ENCODE measurements at regions not wholly inside any gene's neighbourhood (a gene's known extent, or its start where the extent isn't known, plus 50 kb on each side); places are given as distances from the start of the nearest gene placed in this dataset.

DNA sequence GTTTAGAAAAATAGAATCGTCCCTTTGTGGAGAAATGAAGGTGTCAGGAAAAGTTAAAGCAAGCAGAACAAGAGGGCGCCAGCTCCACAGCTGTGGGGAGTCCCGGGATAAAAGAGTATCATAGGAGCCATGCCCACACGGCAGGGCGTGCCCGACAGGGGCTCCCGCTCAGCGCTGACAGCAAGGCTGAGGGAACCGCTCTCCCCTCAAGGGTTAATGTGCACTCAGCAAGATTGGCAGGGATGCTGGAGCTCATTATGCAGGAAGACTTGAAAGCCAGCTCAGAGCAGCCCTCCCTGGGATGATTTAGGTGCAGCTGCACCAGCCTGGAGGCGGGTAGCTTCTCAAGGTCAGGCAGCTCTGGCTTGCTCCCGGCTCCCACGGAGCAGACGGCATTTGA is 500.2 kb downstream of the EIPR1 start:
- intact Hi-C loops (cut with DNase I), result no loop called here
- Histone ChIP-seq H3K27ac (no peak overlapping the region), H3K36me3 (no peaks in the 10 kb centered on the region), H3K27me3 (no peaks in the 10 kb centered on the region), H3K4me3 (no peak overlapping the region), H3K9me3 (no peaks in the 10 kb centered on the region), H3K4me1 (no peaks in the 10 kb centered on the region)
- TF ChIP-seq, protein P1, sequence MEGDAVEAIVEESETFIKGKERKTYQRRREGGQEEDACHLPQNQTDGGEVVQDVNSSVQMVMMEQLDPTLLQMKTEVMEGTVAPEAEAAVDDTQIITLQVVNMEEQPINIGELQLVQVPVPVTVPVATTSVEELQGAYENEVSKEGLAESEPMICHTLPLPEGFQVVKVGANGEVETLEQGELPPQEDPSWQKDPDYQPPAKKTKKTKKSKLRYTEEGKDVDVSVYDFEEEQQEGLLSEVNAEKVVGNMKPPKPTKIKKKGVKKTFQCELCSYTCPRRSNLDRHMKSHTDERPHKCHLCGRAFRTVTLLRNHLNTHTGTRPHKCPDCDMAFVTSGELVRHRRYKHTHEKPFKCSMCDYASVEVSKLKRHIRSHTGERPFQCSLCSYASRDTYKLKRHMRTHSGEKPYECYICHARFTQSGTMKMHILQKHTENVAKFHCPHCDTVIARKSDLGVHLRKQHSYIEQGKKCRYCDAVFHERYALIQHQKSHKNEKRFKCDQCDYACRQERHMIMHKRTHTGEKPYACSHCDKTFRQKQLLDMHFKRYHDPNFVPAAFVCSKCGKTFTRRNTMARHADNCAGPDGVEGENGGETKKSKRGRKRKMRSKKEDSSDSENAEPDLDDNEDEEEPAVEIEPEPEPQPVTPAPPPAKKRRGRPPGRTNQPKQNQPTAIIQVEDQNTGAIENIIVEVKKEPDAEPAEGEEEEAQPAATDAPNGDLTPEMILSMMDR (IDR thresholded peaks at IDR 0.05), result no peak
- ATAC-seq (no peak), DNase-seq (no peak)

DNA sequence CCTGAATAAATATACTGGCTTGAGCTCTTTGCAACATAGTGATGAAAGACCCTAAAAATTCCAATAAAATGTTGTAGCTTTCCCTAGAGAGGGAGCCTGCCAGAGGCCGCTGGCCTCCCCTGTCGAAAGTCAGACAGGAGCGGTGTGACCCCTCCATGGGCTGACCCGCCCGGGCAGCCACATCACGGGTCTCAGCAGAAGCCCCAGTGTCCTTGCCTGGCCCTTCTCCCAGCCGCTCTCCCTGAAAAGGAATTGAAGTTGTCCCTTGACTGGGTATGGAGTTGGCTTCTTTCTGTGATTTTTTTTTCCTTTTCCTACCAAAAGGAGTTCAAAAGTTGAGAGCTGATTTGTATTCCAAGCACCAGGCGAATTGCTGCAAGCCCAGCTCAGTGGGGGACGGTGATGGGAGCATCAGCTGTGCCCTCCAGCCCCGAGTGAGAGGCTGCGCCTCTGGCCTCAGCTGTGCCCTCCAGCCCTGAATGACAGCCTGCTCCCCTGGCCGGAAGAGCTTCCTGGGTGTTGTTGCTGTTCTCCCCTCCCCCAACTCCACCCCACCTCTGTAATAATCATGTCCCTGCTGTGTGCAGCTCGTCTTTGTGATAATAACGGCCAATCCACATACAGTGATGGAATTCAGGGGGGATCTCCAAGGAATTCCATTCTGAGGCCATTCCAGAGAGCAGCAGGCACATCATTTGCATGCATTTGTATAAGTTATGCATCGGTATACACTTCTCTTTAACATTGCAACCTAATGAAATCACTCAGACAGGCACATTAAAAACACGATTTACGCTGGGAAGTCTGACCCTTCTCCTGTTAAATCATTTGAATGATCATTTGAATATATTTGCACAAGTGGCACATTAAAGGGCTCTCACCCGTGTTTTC is 501.0 kb downstream of the EIPR1 start:
- Histone ChIP-seq H3K27ac (no peak overlapping the region), H3K4me1 (no peaks in the 10 kb centered on the region), H3K36me3 (no peaks in the 10 kb centered on the region), H3K9me3 (no peaks in the 10 kb centered on the region), H3K27me3 (no peaks in the 10 kb centered on the region), H3K4me3 (no peak overlapping the region)
- DNase-seq (no peak), ATAC-seq (no peak)
- TF ChIP-seq, protein P1 (IDR thresholded peaks at IDR 0.05), result no peak
- intact Hi-C loops (cut with DNase I), result no loop called here

DNA sequence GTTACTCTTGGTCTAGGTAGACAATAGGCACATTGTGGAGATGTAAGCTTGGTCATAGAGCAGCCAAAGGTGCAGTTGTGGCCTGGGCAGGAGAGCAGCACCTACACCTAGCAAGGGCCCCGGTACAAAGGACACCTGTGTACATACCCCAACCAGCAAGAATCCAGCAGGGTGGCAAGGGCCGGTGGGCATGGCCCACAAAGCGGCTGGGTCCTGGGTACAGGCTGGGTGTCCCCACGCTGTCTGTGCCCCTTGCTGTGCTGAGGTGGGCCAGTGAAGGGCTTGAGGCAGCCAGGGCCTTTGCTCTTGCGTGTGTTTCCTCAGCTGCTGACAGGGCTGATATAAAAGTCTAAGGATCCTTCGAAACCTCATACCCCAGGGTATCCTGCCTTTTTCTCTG is 501.8 kb downstream of the EIPR1 start:
- H3K27me3 ChIP-seq, result no peaks in the 10 kb centered on the region
- H3K4me3 ChIP-seq, result no peak overlapping the region
- H3K27ac ChIP-seq, result no peak overlapping the region
- intact Hi-C loops (cut with DNase I), result no loop called here
- DNase-seq (no peak), ATAC-seq (no peak)
- TF ChIP-seq, protein P1 (IDR thresholded peaks at IDR 0.05), result no peak
- no peaks in the 10 kb centered on the region for H3K36me3 ChIP-seq
- H3K4me1 ChIP-seq, result no peaks in the 10 kb centered on the region
- no peaks in the 10 kb centered on the region for H3K9me3 ChIP-seq

DNA sequence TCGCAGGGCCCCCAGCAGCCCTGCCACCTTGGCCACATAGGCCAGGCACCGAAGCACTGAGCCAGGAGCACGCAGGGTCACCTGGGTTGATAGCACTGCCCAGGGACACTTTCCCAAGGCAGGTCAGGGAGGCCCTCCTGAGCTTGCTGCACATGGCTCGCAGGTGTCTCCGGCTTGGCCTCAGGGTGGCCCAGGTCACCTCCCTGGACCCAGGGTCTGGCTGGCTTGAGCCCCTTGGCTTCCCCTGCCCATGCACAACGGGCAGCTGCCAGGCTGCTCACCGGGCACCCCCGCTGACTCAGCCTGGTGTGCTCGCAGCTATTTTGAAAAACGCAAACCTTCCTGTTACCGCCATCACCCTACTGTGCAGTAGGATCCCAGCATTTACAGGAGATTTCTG is 502.3 kb downstream of the EIPR1 start:
- no peak overlapping the region for H3K27ac ChIP-seq
- TF ChIP-seq, protein P1 (IDR thresholded peaks at IDR 0.05), result no peak
- no peaks in the 10 kb centered on the region for H3K4me1 ChIP-seq
- H3K27me3 ChIP-seq, result no peaks in the 10 kb centered on the region
- no peaks in the 10 kb centered on the region for H3K36me3 ChIP-seq
- intact Hi-C loops (cut with DNase I), result no loop called here
- H3K9me3 ChIP-seq, result no peaks in the 10 kb centered on the region
- no peak overlapping the region for H3K4me3 ChIP-seq
- no peak for DNase-seq
- ATAC-seq, result no peak

DNA sequence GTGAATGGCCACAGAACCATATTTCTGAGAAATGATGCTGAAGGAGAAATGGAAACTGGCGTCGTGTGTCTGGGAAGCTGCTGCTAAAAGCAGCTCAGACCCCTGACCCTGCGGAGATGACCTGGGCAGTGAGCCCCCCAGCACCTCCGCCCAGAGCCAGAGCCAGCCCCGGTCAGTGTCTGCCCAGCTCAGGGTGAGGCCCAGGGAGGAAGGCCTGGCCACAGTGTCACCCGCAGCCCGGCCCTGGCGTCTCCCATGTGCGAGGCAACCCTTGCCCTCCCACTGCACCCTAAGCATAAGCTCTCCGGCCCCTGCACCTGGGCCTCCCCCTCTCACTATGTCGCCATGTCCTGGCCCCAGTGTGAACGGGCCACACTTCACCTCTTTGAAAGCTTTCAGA is 502.8 kb downstream of the EIPR1 start:
- no peaks in the 10 kb centered on the region for H3K4me1 ChIP-seq
- ATAC-seq, result no peak
- intact Hi-C loops (cut with DNase I), result no loop called here
- H3K4me3 ChIP-seq, result no peak overlapping the region
- no peaks in the 10 kb centered on the region for H3K9me3 ChIP-seq
- DNase-seq, result no peak
- H3K27me3 ChIP-seq, result no peaks in the 10 kb centered on the region
- H3K27ac ChIP-seq, result no peak overlapping the region
- H3K36me3 ChIP-seq, result no peaks in the 10 kb centered on the region
- TF ChIP-seq, protein P1 (IDR thresholded peaks at IDR 0.05), result no peak

Data from upper lobe of right lung (tissue), 1 donor.